GM18519 (cell line): ENCODE measurements at regions not wholly inside any gene's neighbourhood (a gene's known extent, or its start where the extent isn't known, plus 50 kb on each side); places are given as distances from the start of the nearest gene placed in this dataset.
A peak's percentile ranks its signal among the peaks of the same experiment; 100 is the strongest.

Source experiments
- ATAC-seq: cut with Tn5 transposase; IDR thresholded peaks from one replicate; pipeline ENCODE4 v1.9.1; 2021; ENCODE audit warnings: mild to moderate bottlenecking, moderate library complexity; ENCODE audit not compliant: unreplicated experiment, low FRiP score

DNA sequence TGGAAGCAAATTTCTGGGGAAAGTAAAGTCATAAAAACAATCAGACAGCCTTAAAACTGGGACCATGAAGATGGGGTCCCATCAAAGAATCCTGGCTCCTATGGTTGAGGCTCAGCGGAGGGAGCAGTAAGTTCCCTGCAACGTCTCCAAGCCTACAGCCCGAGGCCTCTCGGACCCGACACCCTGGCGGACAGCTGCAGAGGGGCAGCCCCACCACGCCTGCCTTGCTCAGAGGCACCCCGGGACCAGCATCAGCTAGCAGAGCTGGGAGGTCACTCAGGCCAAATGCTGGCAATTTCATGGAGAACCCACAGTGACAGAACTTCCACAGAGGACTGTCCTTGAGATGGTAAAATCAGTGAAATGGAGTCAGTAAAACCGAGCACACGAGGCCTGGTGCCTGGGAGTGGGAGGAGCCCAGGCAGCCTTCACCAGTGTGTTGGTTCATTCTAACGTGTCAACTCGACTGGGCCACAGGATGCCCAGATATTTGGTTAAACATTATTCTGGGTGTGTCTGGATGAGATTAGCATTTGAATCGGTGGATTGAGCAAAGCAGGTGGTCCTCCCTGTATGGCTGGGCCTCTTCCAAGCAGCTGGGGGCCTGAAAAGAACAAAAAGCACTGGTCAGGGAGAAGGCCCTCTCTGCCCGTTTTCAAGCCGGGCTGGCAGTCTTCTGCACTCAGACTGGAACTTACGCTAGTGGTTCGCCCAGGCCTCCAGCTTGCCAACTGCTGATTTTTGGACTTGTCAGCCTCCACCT is 96.2 kb upstream of the INSIG1 start:
- no peak for ATAC-seq

DNA sequence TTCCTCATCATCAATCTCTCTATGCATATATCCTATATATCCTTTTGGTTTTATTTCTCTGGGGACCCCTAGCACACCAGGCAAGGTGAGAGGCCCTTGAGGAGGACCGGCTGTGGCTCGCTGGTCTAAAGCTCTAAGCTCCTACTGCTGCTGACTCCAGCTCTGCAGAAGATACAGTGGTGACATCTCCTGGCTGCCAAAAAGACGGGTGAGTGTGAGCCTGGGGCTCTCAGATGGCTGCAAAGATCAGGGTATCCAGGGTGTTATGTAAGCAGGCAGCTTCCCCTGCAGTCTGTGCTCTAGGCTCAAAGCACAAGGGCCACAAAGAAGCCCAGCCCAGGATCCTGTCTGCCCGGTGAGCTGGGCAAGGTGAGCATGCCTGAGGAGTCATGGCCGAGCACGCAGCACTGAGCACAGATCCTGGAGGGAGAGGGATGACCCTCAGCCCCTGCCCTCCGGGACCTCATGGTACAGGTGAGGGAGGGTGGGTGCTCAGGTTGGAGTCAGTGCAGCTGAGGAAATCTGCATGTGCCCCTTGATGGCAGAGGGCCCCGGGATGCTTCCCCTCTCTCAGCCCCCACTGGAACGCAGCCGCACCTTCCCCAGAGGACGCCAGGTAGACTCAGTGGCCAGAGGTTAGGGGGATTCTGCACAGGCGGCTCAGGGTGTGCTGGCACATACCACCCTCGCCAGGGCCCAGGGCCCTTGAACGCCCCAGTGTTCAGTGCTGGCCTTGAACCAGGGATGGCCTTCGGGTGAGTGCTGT is 95.4 kb upstream of the INSIG1 start:
- no peak for ATAC-seq

DNA sequence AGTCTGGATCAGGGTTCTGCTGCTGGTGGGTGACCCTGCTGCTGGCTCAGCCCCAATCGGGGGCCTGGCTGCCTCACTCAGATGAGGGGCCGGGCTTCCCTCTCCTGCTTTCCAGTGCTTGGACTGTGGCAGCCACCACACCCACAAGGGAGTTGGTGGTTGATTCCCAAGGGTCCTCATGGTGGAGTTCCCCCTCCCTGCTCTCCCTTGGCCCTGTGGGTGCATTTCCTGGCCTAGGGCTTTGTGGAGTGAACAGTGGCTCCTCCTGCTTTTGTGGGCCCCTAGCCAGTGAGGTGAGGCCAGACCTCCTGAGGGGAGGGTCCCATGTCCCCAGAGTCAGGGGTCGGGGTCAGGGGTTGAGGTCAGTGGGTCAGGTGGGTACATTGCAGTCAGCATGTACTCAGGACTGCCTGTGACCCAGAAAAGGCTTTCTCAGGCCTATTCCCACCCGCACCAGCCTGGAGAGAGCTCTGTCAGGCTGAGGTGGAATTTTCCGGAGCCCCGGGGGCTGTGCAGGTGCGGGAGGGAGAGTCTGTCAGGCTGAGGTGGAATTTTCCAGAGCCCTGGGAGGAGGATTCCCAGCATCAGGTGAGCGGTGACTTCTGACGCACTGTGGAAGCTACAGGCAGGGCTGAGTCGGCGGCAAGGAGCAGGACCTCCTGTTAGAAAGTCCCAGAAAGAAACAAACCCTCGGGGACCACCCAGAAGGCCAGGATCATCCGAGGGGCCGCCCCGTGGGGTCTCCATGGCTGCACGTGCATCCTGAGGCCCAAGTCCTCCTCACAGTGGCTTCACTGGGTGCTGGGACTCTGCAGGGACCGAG is 94.4 kb upstream of the INSIG1 start:
- ATAC-seq: no peak

DNA sequence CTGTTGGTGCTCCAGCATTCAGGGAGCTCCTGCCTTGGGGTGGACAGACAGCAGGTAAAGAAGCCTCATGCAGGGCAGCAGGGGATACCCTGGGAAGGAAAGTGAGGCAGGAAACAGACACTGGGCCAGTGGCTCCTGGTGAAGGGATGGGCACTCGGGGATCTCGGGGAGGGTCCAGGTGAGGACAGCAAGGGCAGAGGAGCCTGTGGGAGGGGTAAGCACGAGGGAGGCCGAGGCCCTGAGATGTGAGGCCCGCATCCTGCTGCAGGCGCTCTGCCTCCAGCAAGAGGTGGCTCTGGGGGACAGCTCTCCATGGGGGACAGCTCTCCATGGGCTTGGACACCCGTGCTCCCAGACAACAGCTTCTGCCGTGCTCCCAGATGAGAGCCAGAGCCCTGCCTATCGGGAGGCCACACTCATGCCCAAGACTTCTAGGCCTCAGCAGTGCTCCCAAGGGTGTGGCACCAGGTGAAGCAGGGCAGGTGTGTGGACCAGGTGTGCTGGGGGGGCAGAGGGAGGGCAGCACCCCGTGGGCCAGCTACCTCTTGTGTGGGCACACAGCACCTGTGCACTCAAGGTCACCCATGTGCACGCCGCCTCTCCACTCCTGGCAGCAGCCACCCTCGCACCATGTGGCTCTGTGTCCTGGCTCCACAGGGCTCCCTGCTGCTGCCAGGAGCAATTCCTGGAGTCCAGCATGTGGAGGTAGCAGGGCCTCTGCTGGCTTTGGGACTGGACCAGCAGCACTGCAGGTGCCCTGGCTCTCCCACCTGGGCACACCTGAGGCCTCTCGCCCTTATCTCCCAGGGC is 93.6 kb upstream of the INSIG1 start:
- no peak for ATAC-seq

DNA sequence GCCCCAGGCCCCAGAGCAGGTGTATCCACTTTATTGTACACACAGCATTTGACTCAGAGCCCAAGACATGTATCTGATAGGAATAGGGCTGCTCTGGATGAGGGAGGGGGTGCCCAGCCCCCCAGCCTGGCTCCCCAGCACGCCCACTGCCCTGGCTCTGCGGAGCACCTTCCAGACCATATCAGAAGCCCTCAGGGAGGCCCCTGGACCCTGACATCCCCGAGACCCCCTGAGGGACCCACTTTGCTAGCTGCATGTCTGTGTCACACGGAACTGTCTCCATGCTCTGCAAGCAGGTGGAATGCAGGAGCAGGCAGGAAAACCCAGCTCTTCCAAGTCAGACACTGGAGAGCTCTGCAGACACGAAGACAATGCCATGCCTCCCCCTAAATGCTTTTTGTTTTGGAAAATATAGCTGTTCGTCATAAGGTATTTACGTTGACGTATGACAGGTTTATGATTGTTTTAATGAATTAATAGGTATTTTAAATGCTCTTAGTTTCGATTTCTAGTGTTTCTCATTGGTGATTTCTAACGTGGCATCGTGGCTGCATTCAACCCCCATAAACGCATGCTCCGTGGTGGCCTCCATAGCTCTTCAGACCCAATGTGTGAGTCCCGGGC is 92.8 kb upstream of the INSIG1 start:
- ATAC-seq: no peak

DNA sequence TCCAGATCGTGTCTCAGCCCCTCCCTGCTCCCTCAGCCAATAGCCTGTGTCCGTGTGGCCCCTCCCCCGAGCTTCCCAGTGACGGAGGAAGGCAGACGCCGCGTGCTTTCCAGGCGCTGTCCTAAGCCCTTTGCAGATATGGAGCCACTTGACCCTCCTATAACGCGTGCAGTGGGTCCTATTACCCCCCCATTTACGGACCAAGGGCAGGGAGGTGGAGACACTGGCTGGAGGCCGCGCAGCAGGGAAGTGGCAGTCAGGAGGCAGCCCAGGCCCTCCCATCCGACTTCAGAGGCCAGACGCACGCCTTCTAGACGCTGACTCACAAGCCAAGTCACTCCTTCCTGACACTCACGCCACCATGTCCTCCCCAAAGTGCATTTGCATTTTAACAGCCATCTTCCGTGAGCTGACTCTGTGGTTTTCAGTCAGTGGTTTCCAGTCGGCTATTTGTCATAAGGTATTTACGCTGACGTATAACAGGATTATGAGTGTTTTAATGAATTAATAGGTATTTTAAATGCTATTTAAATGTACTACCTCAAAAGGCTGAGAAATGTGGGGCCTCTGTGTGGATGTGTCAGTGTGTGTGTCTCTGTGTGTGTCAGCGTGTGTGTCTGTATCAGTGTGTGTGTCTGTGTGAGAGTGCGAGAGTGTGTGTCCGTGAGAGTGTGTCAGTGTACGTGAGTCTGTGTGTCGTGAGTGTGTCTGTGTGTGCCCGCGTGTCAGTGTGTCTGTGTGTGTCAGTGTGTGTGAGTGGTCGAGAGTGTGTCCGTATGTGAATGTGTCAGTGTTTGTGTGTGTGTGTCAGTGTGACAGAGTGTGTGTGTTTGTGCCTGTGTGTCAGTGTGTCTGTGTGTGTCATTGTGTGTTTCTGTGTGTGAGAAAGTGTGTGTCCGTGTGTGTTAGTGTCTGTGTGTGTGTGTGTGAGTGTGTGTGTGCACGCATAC is 92.0 kb upstream of the INSIG1 start:
- ATAC-seq: peak; percentile 83

DNA sequence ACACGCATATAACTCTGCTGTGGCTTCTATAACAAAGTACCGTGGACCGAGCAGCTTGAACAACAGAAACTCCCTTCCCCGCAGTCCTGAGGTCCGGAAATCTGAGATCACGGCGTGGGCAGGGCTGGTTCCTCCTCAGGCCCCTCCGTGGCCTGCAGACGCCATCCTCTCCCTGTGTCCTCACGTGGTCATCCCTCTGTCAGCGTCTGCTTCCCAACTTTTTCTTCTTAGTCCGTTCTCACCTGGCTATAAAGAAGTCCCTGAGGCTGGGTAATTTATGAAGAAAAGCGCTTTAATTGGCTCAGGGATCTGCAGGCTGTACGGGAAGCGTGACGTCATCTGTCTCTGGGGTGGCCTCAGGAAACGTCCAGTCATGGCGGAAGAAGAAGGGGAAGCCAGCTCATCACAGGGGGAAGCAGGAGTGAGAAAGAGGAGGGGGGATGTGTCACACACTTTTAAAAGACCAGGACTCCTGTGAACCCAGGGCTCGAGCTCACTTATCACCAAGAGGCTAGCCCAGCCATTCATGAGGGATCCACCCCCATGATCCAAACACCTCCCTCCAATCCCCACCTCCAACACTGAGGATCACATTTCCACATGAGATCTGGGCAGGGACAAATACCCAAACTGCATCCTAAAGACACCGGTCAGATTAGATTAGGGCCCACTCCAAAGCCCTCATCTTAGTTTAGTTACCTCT is 91.2 kb upstream of the INSIG1 start:
- ATAC-seq: peak; percentile 26

DNA sequence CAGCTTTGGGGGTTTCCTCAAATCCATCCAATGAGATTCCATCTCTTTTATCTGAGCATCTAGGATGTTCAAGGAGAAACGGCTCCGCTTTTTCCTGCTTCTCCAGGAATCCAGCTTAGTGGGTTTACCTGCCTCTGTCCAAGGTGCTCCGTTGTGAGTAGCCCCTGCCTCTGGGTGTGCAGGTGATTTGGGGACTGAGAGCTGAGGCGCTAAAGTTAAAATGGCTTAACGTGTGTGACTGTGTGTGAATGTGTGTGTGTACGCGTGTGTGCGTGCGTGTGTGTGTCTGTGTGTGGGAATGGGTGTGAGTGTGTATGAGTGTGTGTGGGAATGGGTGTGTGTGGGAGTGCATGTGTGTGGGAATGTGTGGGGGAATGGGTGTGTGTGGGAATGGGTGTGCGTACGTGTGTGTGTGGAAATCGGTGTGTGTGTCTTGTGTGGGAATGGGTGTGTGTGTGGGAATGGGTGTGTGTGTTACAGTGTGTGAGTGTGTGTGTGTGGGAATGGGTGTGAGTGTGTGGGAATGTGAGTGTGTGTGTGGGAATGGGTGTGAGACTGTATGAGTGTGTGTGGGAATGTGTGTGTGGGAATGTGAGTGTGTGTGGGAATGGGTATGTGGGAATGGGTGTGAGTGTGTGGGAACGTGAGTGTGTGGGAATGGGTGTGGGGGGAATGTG is 90.2 kb upstream of the INSIG1 start:
- no peak for ATAC-seq

DNA sequence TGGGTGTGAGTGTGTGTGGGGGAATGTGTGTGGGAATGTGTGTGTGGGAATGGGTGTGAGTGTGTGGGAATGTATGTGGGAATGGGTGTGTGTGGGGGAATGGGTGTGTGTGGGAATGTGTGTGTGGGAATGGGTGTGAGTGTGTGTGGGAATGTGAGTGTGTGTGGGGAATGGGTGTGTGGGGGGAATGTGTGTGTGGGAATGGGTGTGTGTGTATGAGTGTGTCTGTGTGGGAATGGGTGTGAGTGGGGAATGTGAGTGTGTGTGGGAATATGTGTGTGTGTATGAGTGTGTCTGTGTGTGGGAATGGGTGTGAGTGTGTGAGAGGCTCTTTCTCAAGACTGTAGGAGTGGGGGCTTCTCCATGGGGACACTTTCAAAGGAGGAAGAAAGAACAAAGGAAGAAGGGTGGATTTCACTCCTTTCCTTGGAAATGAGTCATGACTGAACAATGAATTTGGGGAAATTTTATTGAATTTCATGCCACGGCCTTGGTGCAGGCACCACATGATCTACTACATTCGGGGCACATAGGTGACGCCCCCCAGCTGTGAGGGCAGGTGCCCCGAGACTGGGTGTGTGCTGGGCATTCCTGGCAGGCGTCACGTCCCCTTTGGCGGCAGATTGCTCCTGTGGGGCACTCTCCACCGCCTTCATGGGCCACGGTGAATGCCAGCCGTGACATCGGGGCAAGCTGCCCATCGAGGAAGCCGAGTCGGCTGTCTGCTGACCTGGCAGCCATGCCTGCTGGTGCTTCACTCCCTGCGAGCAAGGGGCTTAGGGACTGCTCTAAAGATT is 88.8 kb upstream of the INSIG1 start:
- no peak for ATAC-seq

DNA sequence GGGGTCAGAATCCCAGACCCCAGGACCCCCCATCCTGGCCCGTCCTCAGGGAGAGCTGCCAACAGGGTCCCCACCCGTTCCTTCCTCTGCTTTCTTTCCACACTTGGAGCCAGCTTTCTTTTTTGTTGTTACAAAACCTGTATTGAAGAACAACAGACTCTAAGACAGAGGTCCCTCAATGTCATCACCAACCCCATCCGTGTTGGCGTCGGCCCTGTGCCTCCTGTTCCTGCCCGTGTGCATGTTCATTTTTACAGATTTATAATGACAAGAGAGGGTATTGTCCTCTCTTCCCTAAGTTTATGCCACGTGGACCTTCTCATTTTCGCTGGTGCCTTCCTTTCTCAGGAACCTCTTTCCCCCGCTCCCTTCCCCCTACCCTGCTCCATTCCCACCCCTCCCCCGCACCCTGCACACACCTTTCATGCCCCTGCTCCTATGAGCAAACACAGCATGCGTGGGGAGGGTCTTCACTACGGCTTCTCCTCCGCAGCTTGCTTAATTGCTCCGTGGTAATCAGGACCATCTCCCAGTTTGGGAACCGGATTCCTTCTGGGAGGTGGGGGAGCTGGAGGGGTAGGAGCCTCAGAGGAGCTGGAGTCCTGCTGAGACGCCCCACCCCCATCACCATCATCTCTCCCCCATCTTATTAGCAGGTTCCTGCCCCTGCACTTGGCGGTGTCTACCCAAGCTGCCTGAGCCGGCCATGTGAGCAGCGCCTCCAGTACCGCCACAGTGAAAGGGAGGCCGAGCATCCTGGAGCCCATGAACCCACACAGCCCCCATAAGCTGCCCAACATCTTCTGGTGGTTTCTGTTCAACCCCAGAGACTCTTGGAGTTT is 88.0 kb upstream of the INSIG1 start:
- ATAC-seq: no peak

DNA sequence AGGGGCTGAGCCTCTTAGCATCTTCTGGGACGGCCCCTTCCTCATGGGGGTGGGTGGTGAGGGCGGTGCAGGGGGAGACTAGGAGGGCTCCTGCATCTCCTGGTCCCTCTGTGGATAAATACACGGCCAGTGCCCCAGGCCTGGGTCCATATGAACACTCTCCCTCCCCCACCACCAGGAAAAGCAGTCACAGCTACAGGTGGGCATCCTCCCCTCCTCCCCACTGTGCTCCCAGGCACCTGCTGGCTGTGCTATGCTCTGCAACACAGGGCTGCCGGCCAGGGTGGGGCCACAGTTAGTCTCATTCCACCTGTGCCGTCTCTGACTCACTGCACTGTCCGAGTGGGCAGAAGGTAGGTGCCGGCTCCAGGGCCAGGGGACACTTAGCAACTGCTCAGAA is 87.3 kb upstream of the INSIG1 start:
- no peak for ATAC-seq

DNA sequence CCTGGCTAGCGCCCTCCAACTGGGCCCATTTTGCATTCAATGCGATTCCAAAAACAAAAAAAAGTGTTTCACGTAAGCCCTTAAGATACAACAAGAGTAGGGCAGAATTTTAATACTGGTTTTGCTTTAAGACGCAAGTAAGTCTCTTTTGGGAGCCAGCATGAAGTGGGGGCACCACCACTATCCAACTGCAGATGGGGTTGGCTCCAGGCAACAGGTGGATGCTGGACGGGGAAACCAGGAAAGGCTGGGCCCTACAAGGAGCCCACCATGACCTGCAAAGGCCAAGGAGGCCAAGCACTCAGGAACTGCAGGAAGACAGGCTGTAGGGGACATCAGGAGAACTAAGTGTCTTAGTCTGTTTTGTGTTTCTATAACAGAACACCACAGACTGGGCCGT is 86.5 kb upstream of the INSIG1 start:
- ATAC-seq: no peak

DNA sequence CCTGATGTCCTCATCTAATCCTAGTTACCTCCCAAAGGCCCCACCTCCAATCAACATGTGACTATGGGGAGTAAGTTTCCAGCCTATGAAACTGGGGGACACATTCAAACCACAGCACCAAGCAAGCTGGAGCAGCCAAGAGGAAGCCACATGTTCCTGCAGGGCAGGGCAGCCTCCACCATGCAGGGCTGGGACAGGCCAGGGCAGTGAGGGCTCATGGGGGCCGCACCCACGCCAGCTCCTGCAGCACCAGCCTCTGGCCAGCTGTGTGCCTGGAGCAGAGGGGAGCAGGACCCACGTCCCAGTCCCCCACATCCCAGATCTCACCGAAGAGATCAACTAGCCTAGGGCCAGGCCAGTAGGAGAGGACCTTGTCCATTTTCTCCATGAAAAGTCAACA is 85.9 kb upstream of the INSIG1 start:
- ATAC-seq: no peak

DNA sequence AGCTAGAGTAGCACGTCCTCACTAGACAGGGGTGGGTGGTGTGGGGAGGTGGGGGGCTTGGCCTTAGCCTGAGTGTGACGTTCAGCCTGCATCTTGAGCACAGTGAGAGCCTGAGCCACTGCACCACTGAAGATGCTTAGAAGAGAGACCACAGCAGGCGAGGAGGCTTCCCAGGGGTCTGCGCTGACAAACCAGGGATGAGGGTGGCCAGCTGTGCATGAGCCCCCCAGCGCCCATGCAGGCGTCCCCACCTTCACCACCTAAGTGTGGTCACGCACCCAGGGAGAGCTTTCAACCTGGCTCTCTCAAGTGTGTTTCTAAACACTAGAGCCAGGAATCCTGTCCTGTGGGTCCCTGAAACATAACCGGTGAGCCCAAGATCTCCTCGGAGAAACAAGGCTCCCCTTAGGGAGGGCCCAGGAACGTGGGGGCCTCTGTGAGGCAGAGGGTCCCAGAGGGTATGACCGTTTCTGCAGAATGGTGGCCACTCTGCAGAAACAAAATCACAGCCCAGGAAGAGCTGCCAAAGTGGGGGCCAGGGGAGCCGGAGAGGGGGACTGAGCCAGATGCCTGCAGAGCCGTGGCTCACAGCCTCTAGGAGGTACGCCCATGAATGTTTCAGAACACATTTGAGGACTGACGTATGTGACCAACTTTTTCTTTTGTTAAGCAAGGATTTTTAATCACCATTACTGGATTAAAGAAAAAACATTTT is 85.2 kb upstream of the INSIG1 start:
- no peak for ATAC-seq

DNA sequence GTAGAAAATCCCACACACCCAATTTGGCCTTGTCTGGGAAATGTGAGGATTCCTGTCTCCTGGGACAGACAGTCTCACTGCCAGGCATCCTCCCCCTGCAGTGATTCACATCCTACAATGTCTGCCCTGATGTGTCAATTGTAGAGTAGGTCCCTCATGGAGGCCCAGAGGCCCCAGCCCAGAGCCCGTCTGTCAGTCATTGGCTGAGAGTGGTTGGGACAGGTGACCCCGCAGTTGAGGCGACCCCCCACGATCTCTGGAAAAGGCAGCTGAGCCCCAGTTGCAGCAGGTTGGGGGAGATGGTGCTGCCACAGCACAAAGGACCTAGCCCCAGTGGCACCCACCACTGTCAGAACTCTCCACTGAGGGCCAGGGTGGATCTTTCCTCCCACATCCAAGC is 84.3 kb upstream of the INSIG1 start:
- ATAC-seq: no peak
